GM21825 (cell line): ENCODE measurements at regions not wholly inside any gene's neighbourhood (a gene's known extent, or its start where the extent isn't known, plus 50 kb on each side); places are given as distances from the start of the nearest gene placed in this dataset.
"Not testable (repeated sequence)": the region's sequence is repeated elsewhere in the genome, so short reads cannot be mapped to it uniquely, and the experiment has no call there.

ENCODE experiments used
- ATAC-seq: cut with Tn5 transposase; IDR thresholded peaks from one replicate; pipeline ENCODE4 v1.9.1; 2021; ENCODE audit warnings: mild to moderate bottlenecking, moderate library complexity; ENCODE audit not compliant: unreplicated experiment

GRCh38 chr9:113664181-113664875 is 200.8 kb downstream of the RGS3 start:
- ATAC-seq, result no peak

DNA sequence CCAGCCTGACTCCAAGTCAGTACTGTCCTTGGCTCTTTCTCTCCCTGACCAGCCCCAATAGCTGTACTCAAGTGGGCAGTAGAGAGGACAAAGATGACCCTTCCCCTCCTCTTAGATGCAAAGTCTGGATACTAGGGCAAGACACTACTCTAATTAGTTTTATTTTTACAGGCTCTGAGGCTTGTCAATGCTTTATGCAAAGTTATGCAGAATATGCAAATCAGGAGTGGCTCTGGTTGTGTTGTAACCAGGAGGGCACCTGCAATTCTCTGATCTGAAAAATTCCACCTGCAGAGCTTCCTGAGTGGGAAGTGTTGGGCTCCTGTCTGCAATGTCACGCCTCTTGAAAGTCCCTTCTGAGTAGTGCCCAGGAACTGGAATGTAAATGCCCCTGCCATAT is 201.5 kb downstream of the RGS3 start:
- no peak for ATAC-seq

- no peak for ATAC-seq
Measured at GRCh38 chr9:113665756-113666155, 202.2 kb downstream of the RGS3 start.

- ATAC-seq, result no peak
Measured at GRCh38 chr9:113668061-113668460, 204.5 kb downstream of the RGS3 start.

GRCh38 chr9:113669522-113670115 is 206.1 kb downstream of the RGS3 start:
- no peak for ATAC-seq

GRCh38 chr9:113673726-113674125 is 202.4 kb upstream of the ZNF618 start:
- ATAC-seq, result no peak

GRCh38 chr9:113674436-113674835 is 201.7 kb upstream of the ZNF618 start:
- ATAC-seq, result no peak

DNA sequence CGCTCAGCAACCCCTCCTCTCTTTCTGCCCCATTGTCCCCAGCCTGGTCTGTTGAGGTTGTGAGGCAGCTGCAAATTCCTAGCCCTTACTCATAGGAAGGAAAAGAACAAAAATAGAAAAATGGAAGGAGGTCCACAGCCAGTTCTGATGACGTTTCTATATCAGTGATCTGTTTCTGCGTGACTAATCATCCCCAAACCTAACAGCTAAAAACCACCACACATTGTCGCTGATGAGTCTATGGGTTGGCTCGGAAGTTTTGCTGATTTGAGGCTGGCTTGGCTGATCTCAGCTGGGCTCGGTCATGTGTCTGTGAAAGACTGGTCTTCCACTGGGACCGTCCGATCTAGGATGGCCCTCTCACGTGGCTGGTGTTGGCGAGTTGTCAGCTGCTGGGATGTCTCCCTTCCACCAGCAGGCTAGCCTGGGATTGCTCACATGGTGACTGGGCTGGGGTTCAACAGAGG is 200.6 kb upstream of the ZNF618 start:
- ATAC-seq, result no peak

DNA sequence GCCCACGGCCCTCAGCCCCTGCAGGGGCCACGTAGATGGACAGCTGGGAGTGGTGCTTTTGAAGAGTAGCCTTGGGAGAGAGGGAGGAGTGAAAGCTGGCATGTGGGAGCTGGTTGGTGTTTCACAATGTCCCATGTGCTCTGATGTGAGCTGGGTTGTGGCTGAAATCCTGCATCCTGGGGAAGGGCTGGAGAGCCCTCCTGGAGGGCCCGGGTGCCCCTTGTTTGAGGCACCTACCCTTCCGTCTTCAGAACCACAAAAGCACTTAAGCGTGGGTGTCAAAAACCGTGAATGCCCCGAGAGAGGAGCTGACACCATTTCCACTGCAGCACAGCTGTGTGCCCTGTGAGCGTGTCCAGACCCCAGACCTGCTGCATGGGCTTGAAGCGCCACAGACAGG is 199.1 kb upstream of the ZNF618 start:
- no peak for ATAC-seq

DNA sequence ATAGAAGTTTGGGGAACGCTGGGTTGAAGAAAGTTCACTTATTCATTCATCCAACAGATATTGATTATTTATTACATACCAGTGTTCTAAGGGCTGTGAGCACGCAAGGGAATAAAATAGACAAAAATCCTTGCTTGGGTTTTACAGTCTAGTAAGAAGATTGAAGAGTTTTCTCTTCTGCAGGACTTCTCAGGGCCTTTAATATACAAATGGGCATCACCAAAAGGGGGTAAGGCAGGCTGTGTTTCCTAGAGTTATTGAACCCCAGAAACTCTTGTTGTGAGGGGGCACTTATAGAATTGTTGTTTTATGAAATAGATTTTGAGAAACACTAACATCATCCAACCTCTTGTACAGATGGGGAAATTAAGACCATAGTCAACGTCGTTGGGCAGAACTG is 198.5 kb upstream of the ZNF618 start:
- ATAC-seq, result no peak

DNA sequence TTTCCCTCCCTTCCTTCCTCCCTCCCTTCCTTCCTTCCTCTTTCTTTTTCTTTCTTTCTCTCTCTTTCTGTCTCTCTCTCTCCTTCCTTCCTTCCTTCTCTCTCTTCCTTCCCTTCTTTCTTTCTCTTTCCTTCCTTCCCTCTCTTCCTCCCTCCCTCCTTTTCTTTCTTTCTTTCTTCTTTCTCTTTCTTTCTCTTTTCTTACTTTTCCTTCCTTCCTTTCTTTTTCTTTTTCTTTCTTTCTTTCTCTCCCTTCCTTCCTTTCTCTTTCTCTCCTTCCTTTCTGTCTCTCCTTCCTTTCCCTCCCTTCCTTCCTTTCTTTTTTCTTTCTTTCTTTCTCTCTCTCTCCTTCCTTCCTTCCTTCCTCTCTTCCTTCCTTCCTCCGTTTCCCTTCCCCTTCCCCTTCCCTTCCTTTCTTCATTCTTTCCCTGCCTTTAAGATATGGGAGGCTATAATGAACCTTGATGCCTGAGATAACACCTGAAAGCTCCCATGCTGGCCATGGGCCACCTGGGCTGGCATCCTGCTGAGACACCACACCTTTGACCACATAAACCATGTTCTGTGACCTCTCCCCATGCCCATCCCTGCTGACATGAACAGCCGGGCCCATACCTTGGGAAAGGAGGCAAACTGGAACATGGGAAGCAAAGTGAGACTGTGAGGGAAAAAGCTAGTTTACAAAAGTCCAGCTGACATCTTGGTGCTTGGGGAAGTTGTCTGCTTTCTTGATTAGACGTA is 197.8 kb upstream of the ZNF618 start:
- no peak for ATAC-seq

DNA sequence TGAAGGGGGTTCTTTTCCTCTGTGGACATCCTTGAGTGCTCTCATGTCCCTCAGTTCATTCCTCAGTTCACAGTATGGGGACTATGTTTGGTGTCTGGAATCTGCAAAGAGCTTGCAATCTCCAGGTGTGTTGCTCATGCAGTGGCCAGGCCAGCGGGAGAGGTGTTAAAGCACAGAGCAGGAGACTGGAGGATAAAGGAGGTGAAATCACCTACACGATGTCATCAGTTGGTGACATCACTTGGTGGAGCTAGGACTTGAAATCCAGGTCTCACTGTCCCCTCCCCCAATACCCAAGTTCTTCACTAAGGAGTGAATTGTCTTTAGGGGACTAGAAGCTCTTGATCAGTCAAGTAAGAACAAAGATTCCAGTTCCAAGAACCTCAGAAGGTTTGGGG is 197.3 kb upstream of the ZNF618 start:
- no peak for ATAC-seq

- ATAC-seq, result no peak
Measured at GRCh38 chr9:113682297-113682771, 193.8 kb upstream of the ZNF618 start.

GRCh38 chr9:113685636-113686035 is 190.5 kb upstream of the ZNF618 start:
- not testable (repeated sequence) for ATAC-seq

DNA sequence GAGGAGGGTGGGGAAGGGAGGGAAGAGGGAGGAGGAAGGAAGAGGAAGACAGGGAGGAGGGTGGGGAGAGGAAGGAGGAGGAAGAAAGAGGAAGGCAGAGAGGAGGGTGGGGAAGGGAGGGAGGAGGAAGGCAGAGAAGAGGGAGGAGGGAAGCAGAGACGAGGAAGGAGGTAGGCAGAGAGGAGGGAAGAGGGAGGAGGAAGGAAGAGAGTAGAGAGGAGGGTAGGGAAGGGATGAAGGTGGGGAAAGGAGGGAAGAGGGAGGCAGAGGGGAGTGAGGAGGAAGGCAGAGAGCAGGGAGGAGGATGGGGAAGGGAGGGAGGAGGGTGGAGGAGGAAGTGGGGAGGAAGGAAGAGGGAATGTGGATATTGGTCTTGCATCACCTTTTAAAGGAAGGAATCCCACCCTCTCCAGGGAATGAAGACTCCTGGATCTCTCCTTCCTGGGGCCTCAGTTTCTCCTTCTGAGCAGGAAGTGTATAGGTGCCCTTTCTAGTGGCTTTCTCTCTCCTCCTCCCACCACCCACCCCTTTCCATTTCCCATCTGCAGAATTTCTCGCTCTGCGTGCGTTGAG is 188.9 kb upstream of the ZNF618 start:
- no peak for ATAC-seq

DNA sequence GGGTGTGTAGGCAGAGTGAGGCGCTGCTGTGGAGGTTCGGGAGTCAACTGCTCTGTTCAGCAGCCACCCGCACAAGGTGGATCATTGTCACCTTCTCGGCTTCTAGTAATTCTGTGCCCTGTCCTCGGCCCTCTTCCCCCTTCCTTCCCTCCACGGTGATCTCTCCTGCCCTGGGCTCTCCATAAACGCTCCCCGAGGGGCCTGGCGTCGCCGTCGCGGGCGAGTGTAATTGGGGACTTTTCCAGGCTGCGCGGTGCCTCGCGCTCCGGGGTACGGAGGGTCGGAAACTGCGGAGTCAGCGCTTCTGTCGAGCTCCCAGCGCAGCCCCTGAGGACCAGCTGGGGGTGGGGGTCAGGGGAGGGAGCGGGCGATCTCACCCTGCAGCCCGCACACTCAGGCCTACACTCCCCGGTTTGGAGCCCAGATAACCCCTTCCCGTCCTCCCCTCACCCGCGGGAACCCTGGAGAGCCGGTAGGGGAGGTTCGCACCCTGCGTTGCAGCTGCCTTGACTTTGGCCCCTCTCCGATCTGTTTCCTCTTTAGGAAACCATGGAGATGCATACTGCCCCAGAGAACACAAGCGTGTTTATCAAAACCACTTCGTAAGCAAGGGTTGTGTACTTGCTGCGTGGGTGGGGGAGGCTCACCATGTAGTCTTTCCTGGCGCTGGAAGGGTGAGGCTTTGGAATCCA is 188.3 kb upstream of the ZNF618 start:
- ATAC-seq, result no peak

- ATAC-seq, result no peak
Measured at GRCh38 chr9:113690055-113690740, 185.9 kb upstream of the ZNF618 start.

DNA sequence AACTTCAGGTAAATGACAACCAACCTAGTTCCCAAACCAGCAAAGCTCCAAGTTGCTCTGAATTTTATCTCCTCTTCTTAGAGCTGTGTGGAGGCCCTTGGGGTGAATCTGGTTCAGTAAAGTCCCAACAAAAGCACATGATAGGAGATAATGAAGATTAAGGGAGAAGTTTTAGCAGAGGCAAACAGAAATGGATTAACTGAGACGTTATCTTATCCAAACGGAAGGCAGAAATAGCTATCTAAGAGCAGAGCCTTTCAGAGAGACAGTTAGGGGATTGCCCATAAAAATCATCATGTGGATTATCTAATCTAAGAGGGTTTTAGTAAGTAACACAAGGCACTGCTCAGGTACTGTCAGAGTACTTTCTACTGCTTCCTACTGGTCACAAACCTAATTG is 183.9 kb upstream of the ZNF618 start:
- ATAC-seq, result no peak

- no peak for ATAC-seq
Measured at GRCh38 chr9:113694912-113695311, 181.2 kb upstream of the ZNF618 start.

- ATAC-seq, result no peak
Measured at GRCh38 chr9:113695440-113695851, 180.7 kb upstream of the ZNF618 start.
